Gastroesophageal sphincter (tissue), 4 donors: ENCODE measurements at regions not wholly inside any gene's neighbourhood (a gene's known extent, or its start where the extent isn't known, plus 50 kb on each side); places are given as distances from the start of the nearest gene placed in this dataset.

Source experiments
- ATAC-seq: fragments of 150-250 bp; one replicate; pipeline ENCODE4 v1.9.1; 2016; ENCODE audit warnings: mild to moderate bottlenecking, moderate library complexity
- H3K27ac ChIP-seq, 4 donors: fragments of 200-600 bp; sonication (generic) in 3 of 4; 1 replicate in 3 of 4; 2 replicates in 1 of 4; pipeline ENCODE4 v1.5.1; 2016 to 2019
- H3K27me3 ChIP-seq: fragments of 200-600 bp; sonication (generic); one replicate; pipeline ENCODE4 v1.5.1; 2019
- H3K36me3 ChIP-seq, 2 donors: fragments of 200-600 bp; sonication (generic); one replicate each; pipeline ENCODE4 v1.5.1; 2019; ENCODE audit warnings: control low read depth in 1 of 2
- H3K4me1 ChIP-seq, 3 donors: fragments of 200-600 bp; sonication (generic); 1 replicate in 2 of 3; 2 replicates in 1 of 3; pipeline ENCODE4 v1.5.1; 2016 to 2019; ENCODE audit warnings: control low read depth in 2 of 3
- H3K4me3 ChIP-seq, 2 donors: fragments of 200-600 bp; sonication (generic); one replicate each; pipeline ENCODE4 v1.5.1; 2019; ENCODE audit warnings: mild to moderate bottlenecking in 1 of 2, moderate library complexity in 1 of 2
- H3K9me3 ChIP-seq, 3 donors: fragments of 200-600 bp; sonication (generic); one replicate each; pipeline ENCODE4 v1.5.1; 2017 to 2019; ENCODE audit warnings: control low read depth in 2 of 3
- CTCF ChIP-seq, 4 experiments: fragments of 200-600 bp in 2 of 4; fragments of 450-650 bp in 2 of 4; sonication (generic) in 1 of 4; IDR thresholded peaks; one replicate each; pipeline ENCODE4 v1.5.1; 2017 to 2019; ENCODE audit warnings: antibody characterized with exemption in 4 of 4, mild to moderate bottlenecking in 2 of 4, moderate library complexity in 2 of 4
- EP300 ChIP-seq: sonication (generic); formaldehyde crosslinking; IDR thresholded peaks from one replicate; pipeline ENCODE4 v1.6.1; 2017; ENCODE audit warnings: antibody characterized with exemption, mild to moderate bottlenecking
- POLR2A ChIP-seq, 2 donors: fragments of 450-650 bp; IDR thresholded peaks; one replicate each; pipeline ENCODE4 v1.6.1; 2017; ENCODE audit warnings: antibody characterized with exemption in 2 of 2, mild to moderate bottlenecking in 2 of 2, moderate library complexity in 1 of 2
- POLR2AphosphoS5 ChIP-seq: sonication (generic); formaldehyde crosslinking; IDR thresholded peaks from one replicate; pipeline ENCODE4 v1.6.1; 2017; ENCODE audit warnings: antibody characterized with exemption
- WGBS, 2 donors: methylation state at CpG; one replicate each; pipeline ENCODE4 v1.1.5; 2018; ENCODE audit warnings: low coverage in 1 of 2; 5-methylcytosine and 5-hydroxymethylcytosine counted together

- Histone ChIP-seq H3K36me3 (no peaks in the 10 kb centered on the region), H3K9me3 (peaks cover 0 to 4% (median 0%) of the 10 kb centered on the region in 3 donors), H3K4me3 (no peak overlapping the region), H3K27ac (no peak overlapping the region), H3K27me3 (no peaks in the 10 kb centered on the region), H3K4me1 (no peaks in the 10 kb centered on the region)
- WGBS, 2 donors, result 63 to 88% methylated on average over 1 of the region's 1 CpG
- no peak for TF ChIP-seq CTCF (IDR thresholded peaks at IDR 0.05)
- TF ChIP-seq EP300, result no peak
- TF ChIP-seq POLR2AphosphoS5, result no peak
- TF ChIP-seq POLR2A (IDR thresholded peaks at IDR 0.05), result no peak
- ATAC-seq, result no peak
Measured at GRCh38 chr18:70870292-70870691, 581.4 kb downstream of the SOCS6 start.

GRCh38 chr18:70848329-70848728 is 559.5 kb downstream of the SOCS6 start:
- Histone ChIP-seq H3K9me3 (no peaks in the 10 kb centered on the region), H3K27ac (no peak overlapping the region), H3K27me3 (no peaks in the 10 kb centered on the region), H3K4me3 (no peak overlapping the region), H3K36me3 (no peaks in the 10 kb centered on the region), H3K4me1 (no peaks in the 10 kb centered on the region)
- ATAC-seq, result no peak
- 54% methylated on average over 4 of the region's 7 CpGs; no CpG with 5 or more reads in 1 of the 2 donors for WGBS, 2 donors
- TF ChIP-seq EP300, result no peak
- TF ChIP-seq POLR2AphosphoS5, result no peak
- no peak for TF ChIP-seq CTCF (IDR thresholded peaks at IDR 0.05)
- TF ChIP-seq POLR2A (IDR thresholded peaks at IDR 0.05), result no peak

GRCh38 chr18:70840649-70841048 is 551.8 kb downstream of the SOCS6 start:
- H3K9me3 ChIP-seq, result no peaks in the 10 kb centered on the region
- no peaks in the 10 kb centered on the region for H3K36me3 ChIP-seq
- H3K4me3 ChIP-seq, result no peak overlapping the region
- no peaks in the 10 kb centered on the region for H3K27me3 ChIP-seq
- H3K27ac ChIP-seq, result no peak overlapping the region
- no peak for ATAC-seq
- TF ChIP-seq CTCF (IDR thresholded peaks at IDR 0.05) (no peak), POLR2AphosphoS5 (no peak), EP300 (no peak), POLR2A (IDR thresholded peaks at IDR 0.05) (no peak)
- WGBS, 2 donors, result 49 to 51% methylated on average over 3 of the region's 3 CpGs
- no peaks in the 10 kb centered on the region for H3K4me1 ChIP-seq

GRCh38 chr18:70827632-70828031 is 538.8 kb downstream of the SOCS6 start:
- no peak for ATAC-seq
- H3K4me3 ChIP-seq, result no peak overlapping the region
- H3K4me1 ChIP-seq, result no peaks in the 10 kb centered on the region
- no peaks in the 10 kb centered on the region for H3K36me3 ChIP-seq
- no peaks in the 10 kb centered on the region for H3K9me3 ChIP-seq
- TF ChIP-seq POLR2AphosphoS5, result no peak
- no peak for TF ChIP-seq CTCF (IDR thresholded peaks at IDR 0.05)
- TF ChIP-seq EP300, result no peak
- no peak for TF ChIP-seq POLR2A (IDR thresholded peaks at IDR 0.05)
- H3K27ac ChIP-seq, result no peak overlapping the region
- no peaks in the 10 kb centered on the region for H3K27me3 ChIP-seq
- WGBS, 2 donors, result 48 to 61% methylated on average over 3 of the region's 3 CpGs

- TF ChIP-seq EP300 (no peak), CTCF (IDR thresholded peaks at IDR 0.05) (no peak), POLR2A (IDR thresholded peaks at IDR 0.05) (no peak), POLR2AphosphoS5 (no peak)
- WGBS, 2 donors, result 100% methylated on average over 2 of the region's 2 CpGs
- Histone ChIP-seq H3K36me3 (no peaks in the 10 kb centered on the region), H3K4me3 (no peak overlapping the region), H3K27ac (no peak overlapping the region), H3K9me3 (no peaks in the 10 kb centered on the region), H3K4me1 (no peaks in the 10 kb centered on the region), H3K27me3 (no peaks in the 10 kb centered on the region)
- no peak for ATAC-seq
Measured at GRCh38 chr18:70826571-70826970, 537.7 kb downstream of the SOCS6 start.
